OCI-LY7 (cell line): ENCODE measurements at regions not wholly inside any gene's neighbourhood (a gene's known extent, or its start where the extent isn't known, plus 50 kb on each side); places are given as distances from the start of the nearest gene placed in this dataset.

Experiments used
- CTCF ChIP-seq: fragments of 200-600 bp; sonication (generic); conservative IDR thresholded peaks from 2 replicates; pipeline ENCODE4 v1.5.1; 2014; ENCODE audit warnings: mild to moderate bottlenecking, antibody characterized with exemption, low read length, moderate library complexity, mixed read lengths
- EZH2phosphoT487 ChIP-seq: fragments of 200-600 bp; sonication (generic); IDR thresholded peaks from 2 replicates; pipeline ENCODE4 v1.6.1; 2018; ENCODE audit warnings: low read depth, borderline replicate concordance, mild to moderate bottlenecking, mixed run types, antibody characterized with exemption, low read length, moderate library complexity, mixed read lengths

DNA sequence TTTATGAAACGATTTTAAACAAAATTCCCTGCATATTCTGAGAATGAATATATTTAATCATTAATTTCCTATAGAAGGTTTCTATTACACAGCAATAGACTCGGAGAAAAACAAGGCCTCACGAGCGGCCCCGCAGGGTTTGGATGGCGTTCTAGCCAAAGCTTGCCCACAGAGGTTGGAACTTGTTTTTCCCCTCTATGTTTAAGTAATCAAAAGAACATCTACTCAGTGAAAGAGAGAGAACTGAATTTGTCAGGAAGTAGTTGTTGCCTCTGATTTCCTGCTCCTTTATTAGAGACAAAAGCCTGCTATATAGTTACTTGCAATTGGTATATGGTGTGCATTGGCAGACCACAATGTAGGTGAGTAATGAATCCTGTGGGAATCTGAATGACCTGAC lies 82.1 kb upstream of the HEY2 start:
- TF ChIP-seq EZH2phosphoT487 (no peak), CTCF (no peak)
